Dermis blood vessel endothelial cell (primary cell): ENCODE measurements at regions not wholly inside any gene's neighbourhood (a gene's known extent, or its start where the extent isn't known, plus 50 kb on each side); places are given as distances from the start of the nearest gene placed in this dataset.

Experiments used
- DNase-seq: peaks from one replicate; pipeline ENCODE4 v3.0.0; 2010

GRCh38 chrX:4484266-4484665 lies 770.8 kb upstream of the PRKX start:
- no peak for DNase-seq

GRCh38 chrX:4451591-4451990 lies 738.1 kb upstream of the PRKX start:
- DNase-seq: no peak

- DNase-seq: no peak
Measured at GRCh38 chrX:4450177-4450576, 736.7 kb upstream of the PRKX start.

DNA sequence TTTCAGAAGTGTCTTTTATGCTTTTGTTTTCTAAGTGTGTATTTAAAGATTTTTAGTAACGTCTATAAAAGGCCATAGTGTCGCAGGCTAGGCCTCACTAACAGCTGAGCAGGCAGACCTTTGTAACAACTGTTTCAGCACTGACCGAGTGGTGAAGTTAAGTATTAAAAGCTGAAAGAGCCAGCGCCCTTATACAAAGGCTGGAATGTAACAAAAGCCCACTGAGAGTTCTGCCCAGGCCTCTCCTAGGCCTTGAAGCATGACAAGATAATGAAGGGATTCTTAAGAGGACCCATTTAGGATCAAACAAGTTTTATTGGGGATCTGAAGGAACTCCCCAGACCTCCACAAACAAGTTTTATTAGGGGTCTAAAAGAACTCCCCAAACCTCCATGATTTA lies 722.5 kb upstream of the PRKX start:
- no peak for DNase-seq

DNA sequence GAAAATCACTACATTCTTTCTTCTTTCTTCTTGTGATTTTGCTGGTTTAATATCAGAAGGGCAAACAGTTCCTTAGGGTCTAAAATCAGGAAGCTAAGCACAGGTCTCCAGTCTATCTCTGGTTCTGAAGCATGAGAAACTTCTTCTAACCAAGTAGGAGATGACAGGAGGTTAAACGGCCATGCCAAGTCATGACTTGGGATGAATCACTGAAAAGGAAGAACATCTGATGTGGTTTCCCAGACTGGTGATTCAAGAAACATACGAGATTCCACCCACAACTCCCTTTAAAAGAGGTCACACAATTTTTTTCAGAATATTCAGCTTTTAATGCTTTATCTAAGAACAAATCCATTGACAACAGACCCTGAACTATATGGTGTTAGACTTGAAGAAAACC lies 684.0 kb upstream of the PRKX start:
- DNase-seq: no peak

GRCh38 chrX:4382273-4382672 lies 668.8 kb upstream of the PRKX start:
- no peak for DNase-seq

- DNase-seq: no peak
Measured at GRCh38 chrX:4380710-4381109, 667.3 kb upstream of the PRKX start.

DNA sequence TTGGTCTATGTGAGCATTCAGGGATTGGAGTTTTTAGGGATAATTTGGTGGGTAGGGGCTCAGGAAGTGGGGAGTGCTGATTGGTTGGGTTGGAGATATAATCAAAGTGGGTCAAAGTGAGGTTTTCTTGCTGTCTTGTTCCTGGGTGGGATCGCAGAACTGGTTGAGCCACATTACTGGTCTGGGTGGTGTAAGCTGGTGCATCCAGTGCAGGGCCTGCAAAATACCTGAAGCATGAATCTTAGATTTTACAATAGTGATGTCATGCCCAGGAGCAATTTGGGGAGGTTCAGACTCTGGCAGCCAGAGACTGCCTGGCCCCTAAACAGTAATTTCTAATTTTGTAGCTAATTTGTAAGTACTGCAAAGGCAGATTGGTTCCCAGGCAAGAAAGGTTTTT lies 665.6 kb upstream of the PRKX start:
- no peak for DNase-seq

DNA sequence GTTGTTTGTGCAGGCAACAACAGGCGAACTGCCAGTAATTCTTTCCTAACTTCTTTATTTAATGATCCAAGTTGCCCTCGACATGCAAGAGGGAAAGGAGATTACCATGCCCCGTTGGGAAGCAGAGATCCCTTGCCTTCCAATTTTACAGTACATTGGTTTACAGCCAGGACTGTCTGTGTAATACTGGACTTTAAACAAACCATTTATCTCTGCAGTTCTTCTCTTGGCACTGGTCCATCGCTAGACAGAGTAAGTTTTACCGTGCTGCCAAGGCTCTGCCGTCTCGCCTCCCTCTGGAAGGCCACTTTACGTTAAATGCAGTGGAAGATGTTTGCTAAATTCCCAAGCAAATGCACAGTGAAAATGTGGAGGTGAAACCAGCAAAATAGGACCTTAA lies 660.3 kb upstream of the PRKX start:
- DNase-seq: no peak

DNA sequence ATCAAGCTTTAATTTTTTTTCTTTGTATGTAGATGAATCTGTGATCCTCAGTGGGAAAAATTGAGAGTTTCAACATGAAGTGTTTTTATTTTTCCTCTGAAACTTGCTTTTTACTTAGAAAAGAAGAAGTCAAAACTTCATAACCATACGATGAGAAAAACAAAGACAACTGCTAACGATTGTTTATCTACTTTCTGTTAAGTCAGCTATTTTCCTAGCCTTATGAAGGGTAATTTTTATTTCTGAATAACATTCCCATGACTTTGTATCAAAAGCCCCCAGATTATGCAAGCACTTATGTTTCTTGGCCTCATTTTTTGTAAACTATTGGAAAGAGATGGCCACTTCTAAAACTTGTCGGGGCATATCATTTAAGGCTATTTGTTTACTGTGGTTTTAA lies 645.1 kb upstream of the PRKX start:
- DNase-seq: no peak

DNA sequence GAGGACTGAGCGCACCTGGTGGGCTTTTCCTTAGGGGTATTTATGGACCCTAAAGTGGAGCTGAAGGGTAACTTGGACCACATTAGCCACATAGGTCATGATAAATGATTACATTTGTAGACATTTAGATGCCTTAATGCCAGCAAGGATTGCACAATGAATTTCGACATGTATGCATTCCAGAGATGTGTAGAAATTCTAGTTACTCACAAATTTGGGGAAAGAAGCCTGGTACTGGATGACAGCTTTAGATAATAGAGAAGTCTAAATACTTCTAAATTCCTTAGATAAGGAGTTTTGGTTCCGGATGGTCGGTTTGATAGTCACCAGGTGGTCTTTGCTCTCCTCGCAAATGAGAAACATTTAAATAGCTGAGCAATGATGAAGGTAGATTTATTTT lies 609.5 kb upstream of the PRKX start:
- DNase-seq: no peak

DNA sequence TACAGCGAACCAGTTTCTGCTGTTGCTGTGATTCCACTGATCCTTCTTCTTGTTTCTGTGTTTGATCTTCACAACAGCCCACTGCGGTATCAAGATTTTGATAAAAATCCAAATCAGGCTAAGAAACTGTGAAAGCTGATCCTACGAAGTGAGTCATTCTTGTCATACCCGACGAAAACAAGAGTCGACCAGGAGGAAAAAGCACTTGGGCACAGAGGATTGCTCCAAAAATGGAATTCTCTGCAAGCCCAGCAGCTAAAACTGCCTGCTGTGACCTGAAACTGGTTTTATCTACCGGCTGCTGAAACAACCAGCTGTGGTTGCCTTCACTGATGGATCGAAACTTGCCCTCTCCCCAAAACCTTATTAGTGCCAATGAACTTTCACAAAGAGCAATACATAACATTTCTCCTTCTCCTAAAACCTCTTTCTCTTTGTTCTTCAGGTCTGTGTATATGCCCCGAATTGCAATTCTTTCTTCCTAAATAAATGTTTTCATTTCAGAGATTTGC lies 607.0 kb upstream of the PRKX start:
- no peak for DNase-seq

DNA sequence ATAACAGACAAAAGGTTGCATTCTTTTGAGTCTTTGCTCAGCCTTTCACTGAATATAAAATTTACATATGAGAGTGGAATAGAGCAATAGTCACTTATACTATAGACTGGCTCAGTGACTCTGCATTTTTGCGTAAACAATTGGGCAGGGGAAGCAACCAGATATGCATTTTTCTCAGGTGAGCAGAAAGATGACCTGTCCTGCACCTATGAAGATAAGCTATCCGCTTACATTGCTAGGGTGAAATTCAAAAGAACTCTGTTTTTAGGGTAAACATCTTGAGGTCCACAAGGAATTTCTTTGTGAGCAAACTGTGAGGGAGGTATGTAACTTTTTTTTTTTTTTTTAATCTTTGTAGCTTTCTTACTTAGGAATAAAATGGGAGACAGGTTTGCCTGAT lies 602.4 kb upstream of the PRKX start:
- no peak for DNase-seq

- no peak for DNase-seq
Measured at GRCh38 chrX:4314586-4314985, 601.1 kb upstream of the PRKX start.

- DNase-seq: no peak
Measured at GRCh38 chrX:4277122-4277521, 563.7 kb upstream of the PRKX start.

- no peak for DNase-seq
Measured at GRCh38 chrX:4268676-4269075, 555.2 kb upstream of the PRKX start.

GRCh38 chrX:4265036-4265435 lies 551.6 kb upstream of the PRKX start:
- no peak for DNase-seq

DNA sequence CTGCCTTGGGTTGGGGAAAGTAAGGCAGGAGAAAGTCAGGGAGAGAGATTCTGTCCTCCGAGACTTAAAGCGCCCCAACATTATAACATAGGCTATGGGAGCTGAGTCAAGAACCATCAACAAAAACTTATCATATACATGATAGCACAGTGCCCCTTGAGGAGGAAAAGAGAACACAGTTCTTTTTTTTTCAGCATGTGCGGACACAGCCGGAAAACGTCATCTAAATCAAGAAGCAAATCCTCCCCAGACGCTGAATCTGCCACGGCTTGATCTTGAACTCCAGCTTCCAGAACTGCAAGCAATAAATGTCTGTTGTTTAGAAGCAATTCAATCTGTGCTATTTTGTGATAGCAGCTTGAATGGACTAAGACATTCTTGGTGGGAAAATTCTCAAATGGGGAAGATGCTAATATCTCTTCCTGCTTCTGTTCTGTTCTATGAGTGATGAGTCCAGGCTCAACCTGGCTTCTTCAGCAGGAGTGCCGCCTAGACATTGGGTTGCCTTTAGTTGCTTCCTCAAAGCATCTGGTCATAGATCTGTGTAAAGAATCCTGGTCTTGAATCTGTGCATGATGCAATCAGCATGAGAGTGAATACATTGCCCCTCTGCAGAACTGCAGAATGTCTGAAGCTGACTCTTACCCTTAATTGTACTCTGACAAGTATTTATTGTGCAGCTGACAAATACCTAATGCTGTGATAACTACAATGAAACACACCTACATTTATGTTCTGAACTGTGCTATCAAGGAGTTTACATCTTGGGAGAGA lies 549.8 kb upstream of the PRKX start:
- no peak for DNase-seq

GRCh38 chrX:4253092-4253491 lies 539.6 kb upstream of the PRKX start:
- no peak for DNase-seq

GRCh38 chrX:4249401-4249800 lies 536.0 kb upstream of the PRKX start:
- DNase-seq: no peak

- no peak for DNase-seq
Measured at GRCh38 chrX:4243759-4244158, 530.3 kb upstream of the PRKX start.

DNA sequence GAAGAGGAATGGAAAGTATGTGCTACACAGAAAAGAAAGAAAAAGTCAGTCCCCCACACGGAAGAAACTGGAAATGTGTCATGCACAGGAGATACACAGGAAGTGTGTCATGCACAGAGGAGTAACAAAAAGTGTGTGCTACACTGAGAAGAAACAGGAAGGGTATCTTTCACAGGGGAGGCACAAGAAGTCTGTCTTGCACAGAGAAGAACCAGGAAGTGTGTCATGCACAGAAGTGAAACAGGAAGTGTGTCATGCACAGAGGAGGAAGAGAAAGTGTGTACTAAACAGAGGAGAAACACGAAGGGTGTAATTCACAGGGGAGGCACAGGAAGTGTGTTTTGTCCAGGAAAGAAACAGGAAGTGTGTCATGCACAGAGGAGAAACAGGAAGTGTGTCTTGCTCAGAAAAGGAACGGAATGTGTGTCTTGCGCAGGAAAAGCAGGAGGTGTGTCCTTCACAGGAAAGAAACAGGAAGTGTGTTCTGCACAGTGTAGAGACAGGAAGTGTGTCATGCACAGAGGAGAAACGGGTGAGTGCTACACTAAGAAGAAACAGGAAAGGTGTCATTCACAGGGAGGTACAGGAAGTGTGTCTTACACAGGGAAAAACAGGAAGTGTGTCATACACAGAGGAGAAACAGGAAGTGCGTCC lies 527.2 kb upstream of the PRKX start:
- no peak for DNase-seq

DNA sequence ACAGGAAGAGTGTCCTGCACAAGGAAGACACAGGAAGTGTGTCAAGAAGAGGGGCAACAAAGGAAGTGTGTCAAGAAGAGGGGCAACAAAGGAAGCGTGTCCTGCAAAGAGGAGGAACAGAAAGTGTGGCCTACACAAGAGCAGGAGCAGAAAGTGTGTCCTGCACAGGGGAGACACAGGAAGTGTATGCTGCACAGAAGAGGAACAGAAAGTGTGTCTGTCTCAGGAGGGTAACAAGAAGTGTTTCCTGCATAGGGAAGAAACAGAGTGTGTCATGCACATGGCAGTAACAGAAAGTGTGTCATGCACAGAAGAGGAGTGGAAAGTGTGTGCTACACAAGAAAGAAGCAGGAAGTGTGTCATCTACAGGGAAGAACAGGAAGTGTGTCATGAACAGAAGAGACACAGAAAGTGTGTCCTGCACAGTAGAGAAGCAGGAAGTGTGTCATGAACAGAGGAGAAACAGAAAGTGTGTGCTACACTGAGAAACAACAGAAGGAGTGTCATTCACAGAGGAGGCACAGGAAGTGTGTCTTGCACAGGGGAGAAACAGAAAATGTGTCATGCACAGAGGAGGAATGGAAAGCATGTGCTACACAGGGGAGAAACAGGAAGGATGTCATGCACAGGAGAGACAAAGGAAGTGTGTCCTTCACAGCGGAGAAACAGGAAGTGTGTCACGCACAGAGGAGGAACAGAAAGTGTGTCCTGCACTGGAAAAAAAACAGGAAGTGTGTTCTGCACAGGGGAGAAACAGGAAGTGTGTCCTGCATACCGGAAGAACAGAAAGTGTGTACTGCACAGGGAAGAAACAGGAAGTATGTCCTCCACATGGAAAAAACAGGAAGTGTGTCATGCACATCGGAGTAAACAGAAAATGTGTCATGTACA lies 526.4 kb upstream of the PRKX start:
- DNase-seq: no peak
